Stimulated activated CD4-positive, alpha-beta T cell treated with anti-CD3 and anti-CD28 coated beads, TNF-alpha, amount 100 ng/mL, for 4 hours (primary cell): ENCODE measurements at regions not wholly inside any gene's neighbourhood (a gene's known extent, or its start where the extent isn't known, plus 50 kb on each side); places are given as distances from the start of the nearest gene placed in this dataset.

Source experiments
- DNase-seq, 3 experiments: peaks; one replicate each; pipeline ENCODE4 v3.0.0-alpha.2; 2020; ENCODE audit warnings: low read depth in 3 of 3

DNA sequence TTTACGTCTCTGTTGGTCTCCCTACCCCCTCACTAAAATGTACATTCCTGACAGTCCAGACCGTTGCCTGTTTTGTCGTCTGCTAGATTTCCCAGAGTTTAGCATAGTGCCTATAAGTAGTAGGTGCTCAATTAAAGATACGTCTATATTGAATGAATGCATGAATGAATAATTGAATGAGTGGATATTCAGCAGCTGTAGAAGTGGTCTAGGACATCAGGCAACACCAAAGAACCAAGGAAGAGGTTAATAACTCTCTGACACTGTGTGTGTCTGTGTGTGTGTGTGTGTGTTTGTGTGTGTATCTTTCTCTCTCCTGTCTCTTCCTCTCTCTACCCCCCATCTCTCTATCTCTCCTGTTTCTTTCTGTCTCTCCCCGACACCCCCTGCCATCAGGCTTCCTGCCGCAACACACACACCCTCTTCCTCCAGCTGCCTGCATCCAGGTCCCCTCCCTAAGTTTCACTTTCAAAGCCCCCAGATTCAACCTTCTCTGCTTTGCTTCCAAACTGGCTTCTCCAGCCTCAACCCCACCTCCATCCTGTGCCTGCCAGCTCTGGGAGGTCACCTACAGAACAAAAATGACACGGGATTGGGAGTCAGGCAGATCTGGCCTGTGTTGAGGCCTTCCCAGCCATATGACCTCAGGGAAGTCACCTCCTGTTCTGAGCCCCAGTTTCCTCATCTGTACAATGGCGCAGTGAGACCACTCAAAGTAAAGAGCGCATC lies 119.9 kb upstream of the NCOR2 start:
- no peak for DNase-seq

DNA sequence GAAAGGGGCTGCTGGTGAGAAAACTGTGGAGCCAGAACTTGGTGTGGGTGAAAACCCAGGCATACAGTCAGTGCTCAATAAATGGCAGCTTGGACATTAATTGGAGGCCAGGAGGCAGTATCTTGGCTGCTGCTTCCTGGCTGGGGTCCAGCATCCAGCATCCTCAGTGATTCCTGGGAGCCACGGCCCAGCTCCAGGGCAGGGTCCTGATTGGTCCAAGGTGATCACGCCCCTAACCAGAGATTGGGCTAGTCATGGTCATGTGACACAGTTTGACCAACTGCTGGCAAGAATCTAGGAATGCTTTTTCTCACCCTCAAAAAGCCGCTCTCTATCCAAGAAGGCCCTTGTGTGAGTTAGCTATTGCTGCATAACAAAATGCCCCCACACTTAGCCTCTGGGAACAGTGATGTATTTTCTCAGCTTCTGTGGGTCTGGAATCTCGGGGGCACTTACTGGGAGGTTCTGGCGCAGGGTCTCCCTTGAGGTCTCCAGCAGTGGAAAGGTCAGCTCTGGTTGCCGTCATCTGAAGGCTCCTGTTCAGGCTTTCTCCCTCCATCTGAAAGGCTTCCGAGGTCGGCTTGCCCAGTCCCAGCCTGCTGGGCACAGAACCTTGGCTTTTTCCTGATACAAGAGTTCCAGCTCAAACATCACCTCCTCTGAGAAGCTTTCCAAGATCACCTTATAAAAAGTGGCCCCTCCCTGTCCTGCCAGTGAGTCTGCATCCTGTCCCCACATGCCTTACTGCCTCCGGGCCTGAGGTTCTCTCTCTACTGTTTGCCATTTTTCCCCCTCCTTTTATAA lies 119.2 kb upstream of the NCOR2 start:
- DNase-seq, result no peak

DNA sequence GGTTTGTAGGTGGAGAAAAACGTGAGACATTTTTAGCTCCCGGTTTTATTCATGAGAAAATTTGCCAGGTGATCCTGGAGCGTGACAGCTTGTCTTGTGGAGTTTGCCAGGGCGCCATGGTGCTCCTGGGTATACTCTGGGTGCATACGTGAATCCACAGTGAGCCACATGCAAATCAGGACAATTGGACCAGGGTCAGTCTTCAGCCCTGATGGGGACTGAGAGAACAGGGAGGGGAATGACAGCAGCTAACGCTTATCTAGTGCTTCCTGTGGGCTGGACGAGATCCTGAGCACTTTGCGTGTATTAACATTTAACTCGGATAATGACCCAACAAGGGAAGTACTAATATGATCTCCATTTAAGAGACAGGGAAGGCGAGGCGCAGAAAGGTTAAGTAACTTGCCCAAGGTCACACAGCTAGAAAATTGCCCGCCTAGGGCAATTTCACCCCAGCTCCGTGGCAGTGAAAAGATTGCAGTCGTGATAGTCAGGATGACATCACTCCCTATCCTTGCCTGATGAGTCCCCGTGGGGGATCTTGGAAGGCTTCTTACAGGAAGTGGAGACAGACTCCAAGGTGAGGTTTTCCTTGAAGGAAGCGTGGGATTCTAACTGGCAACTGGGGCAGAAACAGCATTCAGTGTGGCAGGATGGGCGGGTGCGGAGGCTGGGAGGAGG lies 118.4 kb upstream of the NCOR2 start:
- no peak for DNase-seq

DNA sequence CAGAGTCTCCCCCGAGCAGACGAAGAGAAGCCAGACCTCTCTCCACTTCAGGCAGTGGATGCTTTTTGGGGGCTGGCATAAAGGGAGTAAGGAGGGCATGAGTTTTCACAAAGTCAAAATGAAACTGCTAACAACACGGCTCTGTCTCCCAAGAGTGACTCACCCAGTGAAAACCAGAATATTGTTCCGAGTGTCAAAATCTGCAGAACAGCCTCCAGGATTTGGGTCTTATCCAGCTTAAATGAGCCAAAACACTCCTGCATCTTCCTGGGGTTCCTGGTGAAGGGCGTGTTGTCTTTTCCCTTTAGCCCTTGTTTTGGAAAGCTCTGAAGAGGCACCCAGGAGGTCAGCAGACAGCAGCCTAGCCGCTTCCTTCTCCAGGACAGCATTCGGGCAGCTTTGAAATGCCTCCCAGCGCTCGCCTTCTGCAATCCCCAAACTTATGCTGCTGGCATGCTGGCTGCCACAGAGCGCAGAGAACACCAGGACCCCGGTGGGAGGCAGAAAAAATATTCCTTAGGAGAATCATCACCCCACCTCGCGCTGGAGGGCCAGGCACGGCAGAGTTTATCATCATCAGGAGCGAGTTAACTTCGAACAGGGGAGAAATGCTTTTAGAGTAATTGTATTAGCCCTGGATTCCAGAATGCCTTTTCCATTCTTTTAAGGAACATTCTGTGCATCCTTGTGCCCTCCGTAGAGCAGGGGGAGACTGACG lies 117.7 kb upstream of the NCOR2 start:
- no peak for DNase-seq

DNA sequence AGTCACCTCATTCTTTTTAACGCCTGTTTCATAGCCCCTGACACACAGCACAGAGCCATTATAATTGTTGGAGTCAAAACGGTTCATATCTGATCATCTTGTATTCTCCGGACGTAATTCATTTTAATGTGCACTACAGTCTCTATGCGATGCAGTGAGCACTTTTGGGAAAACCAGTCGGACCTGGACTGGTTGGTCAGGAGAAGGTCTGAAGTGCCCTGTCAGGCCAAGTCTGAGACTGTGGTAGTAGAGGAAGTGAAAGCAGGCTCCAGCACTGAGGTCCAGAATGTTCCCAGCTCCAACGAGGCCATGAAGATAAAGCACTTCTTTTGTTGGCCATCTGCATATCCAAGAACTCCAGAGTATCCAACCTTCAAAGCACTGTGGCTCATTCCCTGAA lies 117.1 kb upstream of the NCOR2 start:
- no peak for DNase-seq

DNA sequence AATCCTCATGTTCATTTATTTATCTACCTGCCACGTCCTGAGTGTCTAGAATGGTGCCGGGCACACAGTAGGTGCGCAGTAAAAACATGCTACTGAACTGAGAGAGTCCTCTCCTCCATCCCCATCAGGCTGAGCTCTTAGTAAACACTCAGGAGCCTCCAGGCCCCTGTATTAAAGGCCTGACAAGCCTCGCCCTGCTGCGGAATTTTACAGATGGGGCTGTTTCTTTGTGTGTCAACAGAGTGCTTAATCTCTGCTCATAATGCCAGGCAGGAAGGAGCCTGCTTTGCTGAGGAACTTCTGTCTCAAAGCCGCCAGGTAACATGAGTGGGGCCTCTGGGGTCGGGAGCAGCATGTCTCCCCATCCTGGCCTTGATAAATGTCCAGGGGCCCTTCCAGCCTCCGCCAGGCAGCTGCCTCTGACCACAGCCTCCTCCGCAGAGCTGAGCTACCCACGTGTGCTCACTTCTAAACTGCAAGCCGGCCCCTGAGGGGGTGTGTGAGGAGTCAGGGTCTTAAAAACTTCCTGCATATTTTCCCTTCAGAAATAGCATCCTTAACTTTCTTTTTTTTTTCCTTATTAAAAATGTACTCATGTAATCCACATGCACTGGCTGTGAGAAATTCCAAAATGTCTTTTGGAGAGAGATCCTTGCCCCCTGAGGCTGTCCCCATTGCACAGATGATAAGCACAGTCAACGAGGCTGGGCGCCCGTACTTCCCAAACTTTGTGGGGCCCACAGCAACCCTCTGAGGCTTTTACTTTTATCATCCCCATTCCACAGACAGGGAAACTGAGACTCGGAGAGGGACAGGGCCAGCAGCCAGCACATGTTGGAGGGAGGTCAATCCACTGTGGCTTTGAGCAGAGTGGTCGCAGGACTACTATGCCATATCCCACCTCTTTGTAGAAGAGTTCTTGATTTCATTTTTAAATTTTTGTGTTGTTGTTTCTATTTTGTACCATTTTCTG lies 116.0 kb upstream of the NCOR2 start:
- DNase-seq, result no peak

DNA sequence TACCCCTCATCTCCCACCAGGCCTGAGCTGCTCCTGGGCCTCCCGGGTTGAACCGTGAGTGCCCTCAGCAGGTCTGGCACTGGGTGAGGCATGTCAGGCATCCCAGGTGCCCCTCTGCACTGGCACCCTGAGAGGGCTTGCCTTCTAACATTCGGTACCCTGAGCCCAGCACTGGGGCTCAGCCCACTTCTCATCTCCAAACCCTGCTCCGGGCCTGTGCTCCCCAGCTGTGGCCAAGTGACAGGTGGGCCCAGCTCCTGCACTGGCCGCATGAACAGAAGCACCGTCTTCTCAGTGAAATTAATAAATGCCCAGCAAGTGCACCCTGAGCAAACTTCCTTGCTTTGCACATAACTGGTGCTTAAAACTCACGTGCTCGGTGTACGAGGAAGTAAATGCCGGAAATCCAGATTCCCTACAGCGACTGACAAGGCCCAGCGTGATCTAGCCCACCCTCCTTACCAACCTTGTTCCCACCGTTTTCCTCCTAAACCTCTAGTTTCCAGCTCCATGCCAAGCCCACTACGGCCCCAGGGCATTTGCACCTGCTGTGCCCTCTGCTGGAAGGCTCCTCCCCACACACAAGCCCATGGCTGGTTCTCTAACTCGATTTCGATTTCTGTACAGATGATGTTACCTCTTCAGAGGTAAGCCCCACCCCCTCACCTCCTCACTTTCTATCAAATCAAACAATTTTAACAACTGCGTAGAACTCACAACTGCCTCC lies 115.2 kb upstream of the NCOR2 start:
- DNase-seq, result no peak

DNA sequence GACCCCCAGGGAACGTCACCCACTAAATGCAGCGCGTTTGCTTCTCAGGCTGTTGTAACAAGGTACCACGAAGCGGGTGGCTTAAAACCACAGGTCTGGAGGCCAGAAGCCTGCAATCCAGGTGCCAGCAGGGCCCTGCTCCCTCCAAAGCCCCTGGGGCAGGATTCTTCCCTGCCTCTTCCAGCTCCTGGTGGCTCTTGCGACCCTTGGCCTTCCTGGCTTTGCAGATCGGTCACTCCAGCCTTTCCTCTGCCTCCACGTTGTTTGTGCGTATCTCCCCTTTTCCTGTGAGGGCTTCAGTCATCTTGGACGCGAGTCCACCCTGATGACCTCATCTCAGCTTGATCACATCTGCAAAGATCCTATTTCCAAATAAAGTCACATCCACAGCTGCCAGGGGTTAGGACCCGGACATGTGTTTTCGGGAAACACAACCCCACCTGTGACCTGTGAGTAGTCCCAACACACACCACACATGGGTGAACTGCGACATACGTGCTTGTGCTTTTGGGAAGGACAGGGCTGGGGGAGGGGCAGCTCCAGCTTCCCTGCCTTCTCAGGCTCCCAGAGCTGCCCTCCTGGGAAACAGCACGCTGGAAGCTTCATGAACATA lies 114.5 kb upstream of the NCOR2 start:
- DNase-seq, result no peak

DNA sequence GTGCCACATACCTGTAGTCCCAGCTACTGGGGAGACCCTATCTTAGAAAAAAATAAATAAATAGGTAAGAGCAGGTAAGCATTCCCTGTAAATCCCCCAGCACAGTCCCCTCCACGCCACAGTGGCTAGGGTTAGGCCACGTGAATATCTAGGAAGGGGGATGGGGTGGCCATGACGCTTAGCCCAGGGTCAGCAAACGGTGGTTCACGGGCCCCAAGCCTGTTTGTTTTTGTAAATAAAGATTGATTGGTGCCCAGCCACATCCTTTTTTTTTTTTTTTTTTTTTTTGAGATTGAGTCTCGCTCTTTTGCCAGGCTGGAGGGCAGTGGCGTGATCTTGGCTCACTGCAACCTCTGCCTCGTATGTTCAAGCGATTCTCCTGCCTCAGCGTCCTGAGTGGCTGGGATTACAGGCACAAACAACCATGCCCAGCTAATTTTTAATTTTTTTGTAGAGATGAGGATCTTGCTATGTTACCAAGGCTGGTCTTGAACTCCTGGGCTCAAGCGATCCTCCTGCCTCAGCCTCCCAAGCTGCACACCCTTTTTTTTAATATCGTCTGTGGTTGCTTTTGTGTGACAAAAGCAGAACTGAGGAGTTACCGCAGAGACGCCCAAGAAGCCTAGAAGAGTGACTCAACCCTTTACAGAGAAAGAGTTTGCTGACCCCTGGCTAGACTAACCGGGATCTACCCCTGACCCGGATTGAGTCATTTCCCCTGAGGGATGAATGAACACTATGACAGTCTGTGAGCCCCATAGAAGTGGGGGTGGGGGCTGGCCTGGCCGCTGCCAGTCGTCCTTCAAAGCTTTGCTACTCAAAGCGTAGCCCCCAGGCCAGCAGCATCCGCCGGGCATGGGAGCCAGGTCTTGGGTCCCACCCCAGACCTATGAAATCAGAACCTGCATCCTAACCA lies 113.7 kb upstream of the NCOR2 start:
- no peak for DNase-seq

DNA sequence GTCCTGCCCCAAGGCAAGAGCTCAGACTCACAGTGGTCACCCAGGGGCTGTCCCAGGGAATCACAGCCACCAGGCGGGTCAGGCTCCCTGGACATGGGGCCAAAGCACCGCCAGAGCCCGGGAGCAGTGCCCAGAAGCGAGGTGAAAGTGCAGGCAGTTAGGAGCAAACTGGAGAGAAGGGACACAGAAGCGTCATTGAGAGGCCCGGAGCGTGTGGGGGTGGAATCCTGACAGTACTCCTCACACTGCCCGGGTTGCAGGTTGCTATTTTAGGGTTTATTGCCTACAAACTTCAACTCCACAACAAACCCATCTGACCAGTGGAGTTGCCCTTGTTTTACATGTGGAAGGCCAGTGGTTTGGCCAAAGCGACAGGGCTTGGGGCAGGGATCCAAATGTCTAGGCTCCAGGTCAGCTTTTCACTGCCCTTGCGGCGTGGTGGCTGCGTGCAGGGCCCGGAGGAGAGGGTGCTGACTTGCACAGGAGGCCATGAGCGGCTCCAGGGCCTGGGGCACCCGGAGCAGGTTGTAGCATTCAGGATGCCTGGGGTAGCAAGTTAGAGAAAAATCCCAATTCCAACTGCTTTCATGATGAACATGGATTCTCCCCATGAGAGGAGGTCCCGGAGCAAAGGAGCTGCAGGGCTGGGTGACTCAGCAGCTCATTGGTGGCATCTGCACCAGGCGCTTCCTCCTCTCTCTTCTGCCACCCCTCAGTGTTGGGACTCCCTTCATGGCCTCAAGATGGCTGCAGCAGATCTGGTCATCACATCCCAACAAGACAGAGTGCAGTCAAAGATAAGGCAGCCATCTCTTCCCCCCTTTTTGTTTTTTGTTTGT lies 112.3 kb upstream of the NCOR2 start:
- DNase-seq, result no peak

DNA sequence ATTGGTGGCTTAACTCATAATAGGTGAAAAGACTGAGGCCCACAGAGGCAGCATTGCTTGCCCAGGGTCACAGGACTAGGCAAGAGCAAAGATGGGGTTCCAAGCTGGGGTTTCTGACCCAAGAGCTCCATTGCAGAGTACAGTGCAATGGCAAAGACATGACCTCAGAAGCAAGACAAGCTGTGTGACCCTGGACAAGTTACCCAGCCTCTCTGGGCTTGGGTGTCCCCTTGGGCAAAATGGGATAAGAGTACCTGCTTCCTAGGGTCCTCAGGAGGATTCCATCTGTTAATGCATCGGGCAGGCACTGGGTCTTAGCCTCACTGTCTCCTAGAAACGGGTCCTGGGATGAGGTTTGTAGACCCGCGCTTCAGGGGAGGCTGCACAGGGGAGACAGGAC lies 111.6 kb upstream of the NCOR2 start:
- no peak for DNase-seq

DNA sequence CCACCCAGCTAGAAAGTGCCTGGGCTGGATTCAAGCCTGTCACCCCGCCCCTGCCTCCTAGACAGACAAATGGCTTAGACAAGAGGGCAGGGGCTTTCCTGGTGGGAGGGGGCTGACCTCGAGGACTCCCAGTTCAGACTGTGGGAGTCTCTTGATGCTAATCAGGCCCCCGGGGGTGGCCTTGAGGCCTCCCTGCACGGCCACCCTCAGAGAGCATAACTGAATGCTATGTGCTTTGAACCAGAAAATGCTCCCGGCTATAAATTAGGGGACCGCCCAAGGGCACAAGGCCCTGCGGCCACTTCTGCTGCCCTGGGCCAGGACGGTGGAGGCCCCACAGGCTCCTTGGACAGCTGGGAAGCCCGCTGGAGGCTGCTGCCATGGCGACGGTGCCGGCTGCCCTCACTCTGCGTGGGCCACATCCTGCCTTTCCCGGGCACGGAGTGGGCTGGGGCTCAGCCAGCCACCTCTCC lies 111.0 kb upstream of the NCOR2 start:
- no peak for DNase-seq

DNA sequence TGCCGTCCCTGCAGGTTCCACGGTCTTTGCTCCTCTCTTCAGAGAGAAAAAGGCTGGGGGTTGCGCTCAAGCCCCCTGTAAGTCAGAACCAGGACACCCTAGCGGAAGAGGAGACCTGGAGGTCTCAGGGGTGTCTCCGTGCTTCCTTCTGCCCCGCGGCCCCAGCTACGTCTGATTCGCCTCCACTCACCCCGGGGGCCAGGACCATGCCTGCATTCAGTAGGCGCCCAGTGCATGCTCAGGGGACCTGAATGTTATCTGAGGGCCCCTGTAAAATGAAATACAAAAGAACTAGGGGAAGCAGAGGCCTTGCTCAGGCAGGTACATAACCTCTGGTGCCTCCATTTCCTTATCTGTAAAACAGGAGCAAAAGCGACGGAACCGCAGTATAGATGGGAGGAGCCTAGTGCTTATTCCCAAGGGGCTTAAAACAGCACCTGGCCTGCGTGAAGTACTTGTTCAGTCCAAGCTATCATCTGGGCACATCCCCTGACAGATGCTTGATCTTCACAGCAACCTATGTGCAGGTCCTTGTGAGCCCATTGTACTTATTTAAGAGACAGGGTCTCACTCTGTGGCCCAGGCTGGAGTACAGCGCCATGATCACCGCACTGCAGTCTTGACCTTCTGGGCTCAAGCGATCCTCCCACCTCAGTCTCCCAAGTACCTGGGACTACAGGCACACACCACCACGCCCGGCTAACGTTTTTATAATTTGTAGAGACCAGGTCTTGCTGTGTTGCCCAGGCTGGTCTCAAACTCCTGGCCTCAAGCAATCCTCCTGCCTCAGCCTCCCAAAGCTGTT lies 110.3 kb upstream of the NCOR2 start:
- no peak for DNase-seq

DNA sequence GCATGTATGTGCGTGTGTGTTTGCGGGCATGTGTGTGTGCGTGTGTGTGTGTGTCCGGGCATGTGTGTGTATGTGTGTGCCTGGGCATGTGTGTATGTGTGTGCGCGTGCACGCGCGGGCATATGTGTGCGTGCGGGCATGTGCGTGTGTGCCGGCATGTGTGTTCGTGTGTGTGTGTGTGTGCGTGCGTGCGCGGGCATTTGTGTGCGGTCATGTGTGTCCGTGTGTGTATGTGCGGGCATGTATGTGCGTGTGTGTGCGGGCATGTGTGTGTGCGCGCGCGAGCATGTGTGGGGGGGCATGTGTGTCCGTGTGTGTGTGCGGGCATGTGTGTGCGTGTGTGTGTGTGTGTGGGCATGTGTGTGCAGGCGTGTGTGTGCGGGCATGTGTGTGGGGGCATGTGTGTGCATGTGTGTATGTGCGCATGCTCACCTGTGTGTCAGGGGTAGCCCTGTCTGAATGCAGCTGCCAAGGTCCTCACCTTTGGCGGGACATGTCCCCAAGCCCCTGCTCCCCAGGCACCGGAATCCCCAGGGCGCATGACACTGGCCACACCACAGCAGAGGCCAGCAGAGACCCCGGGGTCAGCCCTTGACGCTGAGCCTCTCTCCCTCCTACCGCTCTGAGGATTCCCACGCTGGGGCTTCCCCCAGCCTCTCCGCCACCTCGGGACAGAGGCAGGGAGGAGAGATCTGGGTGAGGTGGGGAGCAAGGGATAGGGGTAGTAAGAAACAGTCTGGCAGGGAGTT lies 109.5 kb upstream of the NCOR2 start:
- no peak for DNase-seq

DNA sequence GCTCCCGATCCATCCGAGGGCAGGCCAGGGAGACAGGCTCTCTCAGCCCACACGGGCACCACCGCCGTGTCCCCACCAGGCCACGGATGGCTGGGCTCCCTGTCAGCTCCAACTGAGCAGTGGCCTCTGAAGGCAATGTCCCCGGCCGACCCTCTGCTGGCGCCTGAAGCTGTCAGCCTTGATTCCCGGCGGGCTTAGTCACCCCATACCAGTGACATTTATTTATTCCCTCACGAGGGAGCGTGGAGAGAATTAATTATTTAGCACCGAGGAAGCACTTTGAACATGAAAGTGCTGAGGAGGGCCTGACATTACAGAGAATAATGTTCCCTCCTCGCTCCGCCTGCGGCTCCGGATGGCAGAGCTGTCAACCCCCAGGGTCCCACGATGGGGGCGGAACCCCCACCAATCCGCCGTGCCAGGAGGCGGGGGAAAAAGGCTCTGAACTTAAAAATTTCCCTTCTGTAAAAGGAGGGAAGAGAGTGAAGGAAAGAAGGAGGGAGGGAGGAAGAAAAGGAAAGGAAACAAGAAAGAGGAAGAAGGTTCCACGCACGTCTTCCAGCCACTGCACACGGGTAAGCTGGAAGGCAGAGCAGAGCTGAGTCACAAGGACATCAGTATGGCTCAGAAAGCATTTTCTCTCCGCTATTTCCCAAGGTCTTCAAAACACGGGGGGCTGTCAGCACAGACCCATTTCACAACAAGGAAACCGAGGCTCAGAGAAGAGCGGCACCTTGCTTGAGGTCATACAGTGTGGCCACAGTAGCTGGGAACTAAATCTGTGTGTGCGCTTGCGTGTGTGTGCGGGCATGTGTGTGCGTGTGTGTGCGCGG lies 108.7 kb upstream of the NCOR2 start:
- DNase-seq, result no peak
